22Rv1 (cell line): ENCODE measurements at regions not wholly inside any gene's neighbourhood (a gene's known extent, or its start where the extent isn't known, plus 50 kb on each side); places are given as distances from the start of the nearest gene placed in this dataset.
A peak's percentile ranks its signal among the peaks of the same experiment; 100 is the strongest.

Experiments
- H3K27ac ChIP-seq: fragments of 450-650 bp; 2 replicates; pipeline ENCODE4 v1.5.1; 2017
- CTCF ChIP-seq: fragments of 450-650 bp; IDR thresholded peaks from 2 replicates; pipeline ENCODE4 v1.5.1; 2017; ENCODE audit warnings: mild to moderate bottlenecking
- ZFX ChIP-seq: fragments of 450-650 bp; IDR thresholded peaks from 2 replicates; pipeline ENCODE4 v1.6.1; 2017; ENCODE audit warnings: antibody characterized with exemption, borderline replicate concordance

- TF ChIP-seq ZFX (no peak), CTCF (no peak)
Observed at GRCh38 chr6:113664909-113665308, 192.2 kb upstream of the MARCKS start.

GRCh38 chr6:113668641-113669408 is 188.3 kb upstream of the MARCKS start:
- peak overlapping the region; percentile 19; the same call in 1 of the 2 replicates for H3K27ac ChIP-seq
- no peak for TF ChIP-seq CTCF
- TF ChIP-seq ZFX: no peak

More at GRCh38 chr6:113664909-113665308, 192.2 kb upstream of the MARCKS start:
- no peak overlapping the region for H3K27ac ChIP-seq

GRCh38 chr6:113669606-113670005 is 187.5 kb upstream of the MARCKS start:
- TF ChIP-seq CTCF: no peak
- TF ChIP-seq ZFX: no peak
- H3K27ac ChIP-seq: peak overlapping the region; percentile 19; the same call in 1 of the 2 replicates

- TF ChIP-seq CTCF: no peak
- no peak for TF ChIP-seq ZFX
- no peak overlapping the region for H3K27ac ChIP-seq
Observed at GRCh38 chr6:113671421-113671820, 185.7 kb upstream of the MARCKS start.

- H3K27ac ChIP-seq: 0 out of 2 replicates have a peak overlapping the region, but pooled peaks have one; percentile 12
- TF ChIP-seq CTCF (no peak), ZFX (no peak)
Observed at GRCh38 chr6:113672491-113673149, 184.5 kb upstream of the MARCKS start.

GRCh38 chr6:113674075-113674474 is 183.1 kb upstream of the MARCKS start:
- TF ChIP-seq ZFX: no peak
- TF ChIP-seq CTCF: no peak
- H3K27ac ChIP-seq: no peak overlapping the region

GRCh38 chr6:113676057-113676456 is 181.1 kb upstream of the MARCKS start:
- no peak overlapping the region for H3K27ac ChIP-seq
- no peak for TF ChIP-seq ZFX
- TF ChIP-seq CTCF: no peak
